Endometrial microvascular endothelial cells (primary cell): ENCODE measurements at regions not wholly inside any gene's neighbourhood (a gene's known extent, or its start where the extent isn't known, plus 50 kb on each side); places are given as distances from the start of the nearest gene placed in this dataset.
"Not testable (repeated sequence)": the region's sequence is repeated elsewhere in the genome, so short reads cannot be mapped to it uniquely, and the experiment has no call there.

Source experiments
- in situ Hi-C: cut with HindIII; loops from 2 replicates; pipeline ENCODE4 v1.10.0; 2017; ENCODE audit warnings: low sequenced_read_pairs, low pct_unique_long_range_greater_than_20kb; ENCODE audit errors: inconsistent ontology term

DNA sequence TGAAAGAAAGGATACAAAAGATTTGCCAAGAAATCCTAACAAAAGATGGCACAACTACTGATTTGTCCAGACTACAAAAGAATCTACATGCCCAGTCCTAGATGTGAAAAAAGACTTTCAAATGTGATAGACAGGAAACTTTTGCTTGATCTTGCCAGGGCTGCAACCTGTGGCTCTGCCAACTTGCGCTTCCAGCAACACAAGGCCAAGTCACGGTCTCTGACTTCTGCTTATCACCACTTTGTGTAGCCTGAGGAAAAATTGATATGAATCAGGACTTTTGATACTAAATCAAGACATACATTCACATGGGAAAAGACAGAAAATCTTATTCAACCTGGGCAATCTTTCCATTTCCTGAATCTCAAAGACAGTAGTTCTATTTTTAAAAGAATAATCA, 366.0 kb downstream of the RAB38 start:
- in situ Hi-C loops, result no loop called here

DNA sequence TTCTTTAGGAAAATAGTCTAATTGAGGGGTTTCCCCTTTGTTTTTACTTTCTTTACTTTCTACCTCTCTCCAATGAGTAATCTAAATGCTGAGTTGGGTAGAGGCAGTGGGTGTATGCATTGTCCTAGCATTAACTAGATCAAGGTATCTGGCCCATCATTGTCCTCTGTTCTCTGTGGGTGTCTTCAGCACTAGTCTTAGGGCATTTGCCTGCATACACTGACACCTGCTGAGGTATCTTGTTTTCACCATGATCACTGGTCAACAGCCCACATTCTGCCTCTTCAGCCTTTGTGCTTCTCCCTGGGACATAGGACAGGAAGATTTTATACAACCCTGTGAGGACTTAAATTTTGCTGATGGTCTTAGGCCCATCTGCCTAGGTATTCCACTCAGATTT, 371.1 kb downstream of the RAB38 start:
- in situ Hi-C loops, result no loop called here

DNA sequence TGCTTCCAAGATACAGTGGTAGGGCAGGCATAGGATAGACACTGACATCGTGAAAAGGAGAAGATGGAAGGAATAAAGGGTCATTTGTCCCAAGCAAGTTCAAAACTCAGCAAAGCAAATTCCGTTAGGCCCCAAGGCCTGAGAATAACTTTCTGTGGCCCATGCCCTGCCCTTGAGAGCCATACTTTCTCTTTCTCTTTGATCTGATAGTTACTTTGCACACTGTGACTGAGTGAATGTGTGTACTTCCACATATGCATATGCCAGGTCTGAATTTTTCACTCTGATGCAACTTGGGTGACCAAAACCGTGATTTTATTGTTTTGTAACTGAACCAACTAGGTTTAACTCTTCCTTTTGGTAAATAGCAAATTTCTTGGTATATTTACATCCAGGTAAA, 371.5 kb downstream of the RAB38 start:
- in situ Hi-C loops, result no loop called here

DNA sequence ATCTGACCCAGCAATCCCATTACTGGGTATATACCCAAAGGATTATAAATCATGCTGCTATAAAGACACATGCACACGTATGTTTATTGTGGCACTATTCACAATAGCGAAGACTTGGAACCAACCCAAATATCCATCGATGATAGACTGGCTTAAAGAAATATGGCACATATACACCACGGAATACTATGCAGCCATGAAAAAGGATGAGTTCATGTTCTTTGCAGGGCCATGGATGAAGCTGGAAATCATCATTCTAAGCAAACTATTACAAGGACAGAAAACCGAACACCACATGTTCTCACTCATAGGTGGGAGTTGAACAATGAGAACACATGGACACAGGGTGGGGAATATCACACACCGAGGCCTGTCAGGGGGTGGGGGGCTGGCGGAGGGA, 390.4 kb downstream of the RAB38 start:
- in situ Hi-C loops, result not testable (repeated sequence)

DNA sequence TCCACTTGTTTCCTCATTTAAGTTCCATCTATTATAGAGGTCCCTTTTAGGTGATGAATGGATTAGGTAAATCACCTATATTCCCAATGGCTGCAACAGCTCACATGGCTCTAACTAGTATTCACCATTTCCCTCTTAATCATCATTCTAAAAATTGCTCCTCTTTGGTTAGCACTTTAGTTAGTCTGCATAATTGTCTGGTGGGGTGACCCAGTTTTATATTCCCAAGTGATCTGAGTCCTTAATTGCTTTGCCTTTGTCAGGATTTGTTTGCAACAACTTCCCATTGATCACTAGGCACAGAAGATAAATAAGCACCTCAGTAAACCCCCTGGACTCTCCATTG, 395.2 kb downstream of the RAB38 start:
- in situ Hi-C loops, result no loop called here

DNA sequence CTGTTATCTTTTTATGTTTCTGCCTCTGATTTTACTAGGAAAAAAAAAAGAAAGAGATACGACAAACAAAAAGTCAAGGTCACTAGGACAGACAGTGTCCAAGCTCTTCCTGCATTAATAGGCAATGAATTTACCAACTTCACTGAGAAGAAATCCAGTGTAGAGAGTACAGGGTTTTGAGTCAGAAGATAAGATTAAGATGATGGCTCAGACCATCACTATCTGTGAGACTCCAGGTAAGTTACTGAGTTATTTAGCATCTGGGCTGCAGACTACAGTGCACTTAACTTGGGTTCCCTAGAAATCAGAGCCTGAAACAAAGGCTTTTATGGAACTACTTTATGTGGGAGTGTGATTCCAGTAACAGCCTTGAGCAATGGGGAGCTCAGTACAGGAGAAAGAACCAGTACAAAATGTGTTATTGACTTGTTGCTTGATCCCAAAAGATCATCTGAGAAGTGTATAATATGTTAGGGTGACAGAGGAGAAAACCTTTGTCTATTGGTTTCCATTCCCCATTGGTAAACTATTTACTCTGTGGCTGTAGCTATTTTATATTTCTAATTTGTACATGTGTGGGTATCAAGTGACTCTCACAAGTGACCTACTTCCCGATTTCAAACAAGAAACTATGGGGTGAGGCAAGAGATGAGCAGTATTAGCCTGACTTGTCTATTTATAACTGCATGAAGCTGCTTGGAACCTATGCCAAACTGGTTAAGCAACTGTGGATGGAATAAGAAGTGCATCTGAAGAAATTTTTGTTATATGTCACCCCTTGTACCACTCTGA, 395.8 kb downstream of the RAB38 start:
- in situ Hi-C loops, result no loop called here

DNA sequence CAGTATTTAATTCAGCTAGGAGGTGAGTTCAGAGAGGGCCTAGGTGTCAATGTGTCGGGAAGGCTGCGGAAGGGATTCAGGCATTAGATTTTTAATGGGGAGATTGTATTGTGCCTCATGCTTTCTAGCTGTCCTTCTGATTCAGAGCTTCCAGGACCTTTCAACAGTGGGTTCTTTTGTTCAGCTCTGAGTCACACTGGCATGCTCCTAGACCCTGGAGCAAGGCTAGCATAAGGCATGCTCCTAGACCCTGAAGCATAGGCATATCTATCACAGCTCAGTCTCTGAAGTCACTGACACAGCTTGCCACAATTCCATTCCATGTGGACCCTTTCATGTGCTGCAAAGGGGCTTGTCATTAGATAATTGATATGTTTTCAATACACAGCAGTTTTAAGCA, 396.9 kb downstream of the RAB38 start:
- in situ Hi-C loops, result no loop called here

DNA sequence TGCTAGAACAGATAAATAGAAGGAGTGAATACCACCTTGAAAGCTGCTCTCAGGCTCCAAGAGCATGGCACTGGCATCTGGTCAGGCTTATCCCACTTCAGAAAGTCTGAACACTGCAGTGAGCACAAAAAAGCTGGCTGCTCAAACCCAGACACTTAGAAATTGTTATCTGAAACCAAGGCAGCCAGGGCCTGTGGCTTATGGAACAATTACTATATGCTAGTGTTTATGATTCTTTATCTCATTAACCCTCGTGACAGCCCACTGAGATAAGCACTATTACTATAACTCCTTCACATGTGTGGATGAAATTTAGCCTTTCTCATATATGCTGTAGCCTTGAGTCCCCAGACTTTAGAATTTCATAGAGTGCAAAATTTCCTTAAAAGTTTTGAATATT, 400.2 kb downstream of the RAB38 start:
- in situ Hi-C loops, result no loop called here

DNA sequence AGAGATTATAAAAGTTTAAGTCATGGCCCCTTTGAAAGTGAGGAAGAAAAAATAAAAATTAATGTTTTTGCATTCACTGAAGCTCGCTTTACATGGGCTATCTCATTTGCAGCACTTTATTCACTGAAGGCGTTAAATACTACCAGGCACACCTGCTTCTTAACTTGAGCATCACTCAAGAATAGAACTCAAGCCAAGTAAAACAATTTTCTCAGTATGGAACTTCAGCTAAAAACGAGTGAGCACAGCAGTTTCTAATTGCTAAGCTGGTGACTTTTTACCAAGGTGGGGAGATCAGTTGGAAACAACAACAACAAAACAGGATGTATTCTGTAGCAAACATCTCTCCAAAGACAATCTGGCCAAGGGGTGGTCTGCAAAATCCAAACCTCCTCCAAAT, 405.6 kb downstream of the RAB38 start:
- in situ Hi-C loops, result no loop called here

DNA sequence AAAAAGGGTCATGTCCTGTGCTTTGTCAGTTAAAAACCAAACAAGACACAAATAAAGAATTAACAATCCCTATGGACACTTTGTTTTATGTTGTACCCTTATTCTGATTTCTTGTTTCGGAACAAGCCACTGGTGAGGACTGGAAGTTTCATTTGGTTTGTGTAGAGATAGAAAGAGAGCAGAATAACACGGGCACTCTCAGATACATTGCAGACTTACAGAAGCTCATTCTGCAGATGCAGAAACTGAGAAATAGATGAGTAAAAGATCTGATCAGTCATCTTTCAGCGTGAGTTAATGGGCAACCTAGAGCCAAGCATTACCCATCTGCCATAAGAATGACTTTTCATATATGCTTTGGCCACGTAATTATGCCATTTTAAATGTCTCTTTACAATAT, 407.6 kb downstream of the RAB38 start:
- in situ Hi-C loops, result no loop called here

DNA sequence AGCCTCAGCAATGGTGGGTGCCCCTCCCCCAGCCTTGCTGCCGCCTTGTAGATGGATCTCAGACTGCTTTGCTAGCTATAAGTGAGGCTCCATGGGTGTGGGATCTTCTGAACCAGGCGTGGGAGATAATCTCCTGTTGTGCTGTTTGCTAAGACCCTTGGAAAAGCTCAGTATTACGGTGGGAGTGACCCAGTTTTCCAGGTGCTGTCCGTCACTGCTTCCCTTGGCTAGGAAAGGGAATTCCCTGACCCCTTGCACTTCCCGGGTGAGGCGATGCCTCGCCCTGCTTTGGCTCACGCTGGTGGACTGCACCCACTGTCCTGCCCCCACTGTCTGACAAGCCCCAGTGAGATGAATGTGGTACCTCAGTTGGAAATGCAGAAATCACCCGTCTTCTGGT, 411.2 kb downstream of the RAB38 start:
- in situ Hi-C loops, result not testable (repeated sequence)

DNA sequence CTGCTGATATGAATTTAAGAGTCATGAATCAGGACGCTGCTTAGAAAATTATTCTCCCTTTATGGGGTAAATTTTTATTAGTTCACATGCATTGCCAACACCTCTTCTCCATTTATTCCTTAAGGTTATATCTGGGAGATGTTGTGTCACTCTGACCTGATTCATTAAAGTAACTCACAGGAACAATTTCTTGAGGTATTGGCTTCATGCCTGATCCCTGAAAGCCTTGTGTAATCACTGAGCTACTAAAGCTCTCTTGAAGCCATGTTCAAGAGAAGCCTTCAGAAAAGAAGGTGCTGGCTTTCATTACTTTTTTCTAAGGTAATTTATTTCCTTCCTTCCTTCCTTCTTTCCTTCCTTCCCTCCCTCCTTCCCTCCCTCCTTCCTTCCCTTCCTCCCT, 420.6 kb downstream of the RAB38 start:
- in situ Hi-C loops, result no loop called here

DNA sequence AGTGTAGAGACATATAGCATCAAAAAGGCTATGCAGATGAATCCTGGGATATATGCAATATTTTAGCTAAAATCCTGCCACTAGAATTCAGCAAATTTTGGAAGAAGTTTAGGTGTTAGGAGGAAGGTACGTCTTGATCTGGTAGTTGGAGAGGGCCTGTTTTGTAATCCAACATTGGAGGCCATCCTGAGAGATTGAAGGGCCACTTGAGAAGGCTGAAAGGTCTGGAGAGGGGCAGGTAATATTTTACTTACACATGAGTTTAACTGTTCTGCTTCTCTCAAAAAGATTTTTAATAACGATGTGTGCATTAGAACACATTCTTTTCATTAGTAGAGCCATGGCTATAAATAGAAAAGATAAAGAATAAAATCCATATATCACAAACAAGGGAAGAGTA, 422.1 kb downstream of the RAB38 start:
- in situ Hi-C loops, result no loop called here

DNA sequence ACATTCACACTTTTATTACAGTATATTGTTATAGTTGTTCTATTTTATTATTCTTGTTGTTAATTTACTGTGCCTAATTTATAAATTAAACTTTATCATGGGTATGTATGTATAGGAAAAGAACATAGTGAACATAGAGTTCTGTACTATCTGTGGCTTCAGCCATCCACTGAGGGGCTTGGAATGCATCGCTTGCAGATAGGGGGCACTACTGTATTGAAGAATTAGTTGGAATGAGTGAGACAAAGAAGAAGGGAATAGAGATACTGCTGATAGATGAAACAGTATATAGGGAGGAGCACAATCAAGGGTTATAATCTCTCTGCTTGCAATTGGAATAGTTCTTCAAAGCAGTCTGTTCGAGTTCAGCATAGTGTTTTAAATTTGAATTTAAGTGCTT, 432.2 kb downstream of the RAB38 start:
- in situ Hi-C loops, result no loop called here

DNA sequence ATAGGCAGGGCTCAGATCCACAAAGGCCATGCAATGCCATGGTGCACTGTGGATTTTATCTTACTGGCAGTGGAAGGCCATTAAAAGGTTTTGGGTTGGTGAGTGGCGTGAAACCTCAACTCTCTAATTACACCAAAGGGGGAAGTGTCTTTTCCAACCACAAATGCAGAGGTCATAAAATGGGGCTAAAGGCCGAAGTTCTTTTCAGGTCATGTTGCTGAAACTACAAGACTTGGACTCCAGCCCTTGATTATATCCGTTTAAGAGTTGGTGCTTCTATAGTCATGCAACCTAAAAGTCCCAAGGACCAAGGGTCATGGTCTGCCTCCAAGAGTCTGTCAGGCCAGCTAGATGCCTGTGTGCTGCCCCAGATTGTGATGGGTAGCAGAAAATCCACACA, 434.3 kb downstream of the RAB38 start:
- in situ Hi-C loops, result no loop called here

DNA sequence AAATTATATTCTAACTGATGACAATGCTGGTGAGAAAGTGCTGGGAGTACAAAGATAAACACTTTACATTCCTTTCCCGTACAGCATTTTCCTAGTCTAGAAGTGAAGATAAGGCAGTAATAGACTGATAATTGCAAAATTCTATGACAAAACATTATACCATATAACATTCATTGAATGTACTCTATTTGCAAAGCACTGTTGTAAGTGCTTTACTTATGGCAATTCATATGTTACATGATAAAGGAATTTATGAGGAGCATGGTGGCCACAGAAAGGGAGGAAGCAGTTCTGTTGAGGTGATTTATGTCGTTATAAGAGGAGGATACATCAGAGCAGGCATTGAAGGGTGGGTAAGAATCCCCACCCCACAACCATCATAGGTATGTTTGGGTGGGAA, 434.8 kb downstream of the RAB38 start:
- in situ Hi-C loops, result no loop called here

DNA sequence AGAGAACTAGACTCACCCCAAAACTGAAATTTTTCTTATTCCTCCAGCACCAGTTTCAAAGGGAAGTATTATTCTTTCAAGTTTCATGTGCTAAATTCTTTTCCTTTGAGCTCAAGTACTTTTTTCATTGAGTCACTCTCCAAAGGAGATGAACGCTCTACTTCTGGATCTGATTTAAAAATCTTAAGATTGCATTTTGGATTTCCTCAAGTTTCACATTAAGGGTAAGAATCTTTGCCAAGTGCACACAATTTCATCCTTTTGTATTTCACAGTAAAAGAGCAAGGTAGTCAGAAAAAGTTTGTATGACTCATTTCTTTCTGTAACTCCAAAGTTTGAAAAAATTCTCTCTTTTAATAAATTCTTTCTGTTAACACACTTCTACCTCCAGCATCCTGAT, 435.5 kb downstream of the RAB38 start:
- in situ Hi-C loops, result no loop called here

DNA sequence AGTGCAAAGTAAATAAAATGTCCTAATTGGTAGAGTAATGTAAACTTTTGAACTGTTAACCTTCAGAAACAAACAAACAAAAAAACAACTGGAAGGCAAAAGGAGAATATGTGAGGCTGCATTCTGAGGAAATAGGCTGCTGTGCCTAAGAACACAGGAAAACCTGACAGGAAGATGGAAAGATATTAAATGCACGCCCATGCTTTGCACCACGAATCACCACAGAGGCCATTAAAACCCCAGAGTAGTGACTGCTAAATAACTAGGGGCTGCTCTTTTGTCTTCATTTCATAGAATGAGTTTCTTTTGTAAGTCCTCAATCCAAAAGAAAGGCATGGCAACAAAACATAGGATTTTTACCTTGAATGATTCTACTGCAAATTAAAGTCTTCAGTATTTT, 436.0 kb downstream of the RAB38 start:
- in situ Hi-C loops, result no loop called here

DNA sequence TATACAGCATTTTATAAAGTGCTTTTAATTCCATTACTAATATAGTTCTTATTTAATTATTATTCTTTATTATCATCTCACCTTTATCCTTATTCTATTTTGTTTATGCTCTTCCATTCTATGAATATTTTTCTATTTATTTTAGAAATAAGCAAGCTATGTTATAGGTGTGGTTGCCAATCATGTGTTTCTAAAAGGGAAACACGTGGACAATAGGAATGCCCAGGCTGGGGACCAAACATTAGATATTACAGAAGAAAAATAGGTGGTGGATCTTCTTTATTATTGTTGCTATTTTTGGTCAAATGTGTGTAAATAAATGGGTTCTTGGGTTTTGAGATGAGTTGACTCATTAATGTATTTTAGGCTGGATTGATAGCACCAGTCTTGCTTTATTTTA, 438.3 kb downstream of the RAB38 start:
- in situ Hi-C loops, result no loop called here

DNA sequence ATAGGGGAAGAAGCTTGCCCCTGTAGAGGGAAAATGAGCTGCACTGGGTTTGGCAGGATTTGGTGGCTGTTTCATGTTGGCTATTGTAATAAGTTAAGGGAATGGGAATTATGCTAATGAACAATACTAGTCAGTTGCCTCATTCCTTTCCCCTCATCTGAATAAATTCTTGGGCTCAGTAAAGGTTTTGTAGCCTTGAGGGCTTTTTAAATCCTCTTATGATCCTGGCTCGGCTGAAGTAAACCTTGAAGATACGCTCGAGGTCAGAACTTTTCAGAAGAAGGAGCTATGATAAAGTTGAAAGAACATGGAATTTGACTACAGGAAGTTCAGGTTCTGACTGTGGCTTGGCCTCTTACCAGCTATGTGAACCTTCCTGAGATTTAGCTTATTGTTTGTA, 448.7 kb downstream of the RAB38 start:
- in situ Hi-C loops, result no loop called here

DNA sequence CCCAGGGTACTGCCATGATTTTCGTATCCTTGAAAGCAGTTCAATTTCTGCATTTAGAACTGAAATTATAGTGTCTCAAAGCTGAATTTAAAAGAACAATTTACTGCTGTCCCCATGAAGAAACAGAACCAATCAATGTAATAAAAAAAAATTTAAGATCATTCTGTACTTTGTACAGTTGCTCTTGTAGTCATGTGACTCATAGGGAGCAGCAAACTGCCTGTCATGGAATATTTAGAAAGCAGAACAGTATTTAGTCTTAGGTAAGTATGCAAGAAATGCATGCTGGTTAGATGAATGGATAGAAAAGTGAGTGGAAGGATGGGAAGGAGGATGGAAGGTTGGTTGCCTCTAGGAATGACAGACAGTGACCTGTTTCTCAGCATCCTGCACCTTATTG, 450.9 kb downstream of the RAB38 start:
- in situ Hi-C loops, result no loop called here
